Neuronal stem cell (in vitro differentiated cells): ENCODE measurements at regions not wholly inside any gene's neighbourhood (a gene's known extent, or its start where the extent isn't known, plus 50 kb on each side); places are given as distances from the start of the nearest gene placed in this dataset.

Experiments
- DNase-seq: peaks from one replicate; pipeline ENCODE4 v3.0.0-alpha.2; 2013; ENCODE audit warnings: low spot score
- H2AFZ ChIP-seq: one replicate; pipeline ENCODE4 v1.6.1; 2013; ENCODE audit warnings: mild to moderate bottlenecking, low read length, inconsistent platforms
- H2AK5ac ChIP-seq: 2 replicates; pipeline ENCODE4 v1.6.1; 2013; ENCODE audit warnings: low read depth, mild to moderate bottlenecking, inconsistent platforms, low read length, moderate library complexity, mixed read lengths
- H2BK120ac ChIP-seq: 2 replicates; pipeline ENCODE4 v1.6.1; 2013; ENCODE audit warnings: low read depth, mild to moderate bottlenecking, inconsistent platforms, low read length, moderate library complexity, mixed read lengths
- H2BK12ac ChIP-seq: one replicate; pipeline ENCODE4 v1.6.1; 2013; ENCODE audit warnings: low read length, inconsistent platforms
- H2BK15ac ChIP-seq: 2 replicates; pipeline ENCODE4 v1.6.1; 2013; ENCODE audit warnings: mild to moderate bottlenecking, low read length, inconsistent platforms, mixed read lengths
- H2BK5ac ChIP-seq: one replicate; pipeline ENCODE4 v1.6.1; 2013; ENCODE audit warnings: inconsistent platforms, mild to moderate bottlenecking, low read length, moderate library complexity
- H3K14ac ChIP-seq: one replicate; pipeline ENCODE4 v1.6.1; 2013; ENCODE audit warnings: low read length, inconsistent platforms
- H3K18ac ChIP-seq: 2 replicates; pipeline ENCODE4 v1.6.1; 2013; ENCODE audit warnings: low read length, inconsistent platforms
- H3K23ac ChIP-seq: 2 replicates; pipeline ENCODE4 v1.6.1; 2013; ENCODE audit warnings: low read depth, mild to moderate bottlenecking, mixed read lengths, low read length, inconsistent platforms; ENCODE audit not compliant: poor library complexity
- H3K27ac ChIP-seq: replicated peaks from 3 replicates; pipeline ENCODE4 v1.5.1; 2013; ENCODE audit warnings: low read length, inconsistent platforms
- H3K27me3 ChIP-seq, 3 experiments: 2 replicates each; pipeline ENCODE4 v1.6.1; 2013; ENCODE audit warnings: low read length in 3 of 3, mild to moderate bottlenecking in 2 of 3, inconsistent platforms in 1 of 3, low read depth in 1 of 3, mixed read lengths in 1 of 3, moderate library complexity in 1 of 3; ENCODE audit not compliant: control insufficient read depth in 3 of 3, insufficient read depth in 3 of 3
- H3K36me3 ChIP-seq, 2 donors: replicated peaks in 1 of 2; 2 replicates each; pipeline ENCODE4 v1.6.1; 2013; ENCODE audit warnings: low read length in 2 of 2; ENCODE audit not compliant: control insufficient read depth in 2 of 2, insufficient read depth in 2 of 2
- H3K4ac ChIP-seq: 2 replicates; pipeline ENCODE4 v1.6.1; 2013; ENCODE audit warnings: inconsistent platforms, mild to moderate bottlenecking, low read length, moderate library complexity
- H3K4me1 ChIP-seq, 2 donors: 1 replicate in 1 of 2; 2 replicates in 1 of 2; pipeline ENCODE4 v1.6.1; 2013; ENCODE audit warnings: low read length in 2 of 2, low read depth in 1 of 2; ENCODE audit not compliant: control insufficient read depth in 2 of 2, insufficient read depth in 1 of 2
- H3K4me2 ChIP-seq: one replicate; pipeline ENCODE4 v1.6.1; 2013; ENCODE audit warnings: mild to moderate bottlenecking, low read length, inconsistent platforms; ENCODE audit not compliant: insufficient read depth, poor library complexity, severe bottlenecking
- H3K4me3 ChIP-seq, 2 donors: 2 replicates each; pipeline ENCODE4 v1.5.1; 2013; ENCODE audit warnings: low read length in 2 of 2, mild to moderate bottlenecking in 2 of 2, inconsistent platforms in 1 of 2, moderate library complexity in 1 of 2
- H3K79me1 ChIP-seq: one replicate; pipeline ENCODE4 v1.6.1; 2013; ENCODE audit warnings: low read depth, mild to moderate bottlenecking, inconsistent platforms, low read length, moderate library complexity
- H3K9ac ChIP-seq: one replicate; pipeline ENCODE4 v1.6.1; 2013; ENCODE audit warnings: mild to moderate bottlenecking, low read depth, low read length, inconsistent platforms; ENCODE audit not compliant: poor library complexity
- H3K9me3 ChIP-seq, 2 donors: replicated peaks in 1 of 2; 2 replicates each; pipeline versions ENCODE3 to v1.6.1; 2013; ENCODE audit warnings: low read length in 2 of 2, mild to moderate bottlenecking in 2 of 2, inconsistent platforms in 1 of 2, low read depth in 1 of 2, mixed read lengths in 1 of 2, moderate library complexity in 1 of 2; ENCODE audit not compliant: control insufficient read depth in 2 of 2, insufficient read depth in 1 of 2
- H4K8ac ChIP-seq: one replicate; pipeline ENCODE4 v1.6.1; 2013; ENCODE audit warnings: low read depth, mild to moderate bottlenecking, inconsistent platforms, low read length, moderate library complexity
- H4K91ac ChIP-seq: one replicate; pipeline ENCODE4 v1.6.1; 2013; ENCODE audit warnings: low read length, low read depth, mild to moderate bottlenecking, inconsistent platforms; ENCODE audit not compliant: poor library complexity
- WGBS, 2 donors: extraction: QIAGEN DNeasy Blood & Tissue Kit; methylation state at CpG; one replicate each; pipeline ENCODE4 v1.1.7; 2013; ENCODE audit warnings: missing lambda C conversion rate in 2 of 2, mixed read lengths in 1 of 2; ENCODE audit not compliant: insufficient read length in 2 of 2, insufficient replicate concordance in 1 of 2; ENCODE audit errors: extremely low coverage in 2 of 2; 5-methylcytosine and 5-hydroxymethylcytosine counted together

- Histone ChIP-seq H2AFZ (peak overlapping the region; percentile 95), H3K9ac (peak overlapping the region; percentile 56), H4K91ac (no peak overlapping the region), H3K4me3 (peak overlapping the region; percentile 44 to 80), H3K18ac (peak overlapping the region; percentile 42), H3K27ac (no peak overlapping the region), H2BK120ac (no peak overlapping the region), H4K8ac (no peak overlapping the region), H3K14ac (no peak overlapping the region), H2BK15ac (no peak overlapping the region), H3K79me1 (no peaks in the 10 kb centered on the region), H2BK5ac (no peak overlapping the region), H3K27me3 (peaks cover 0 to 55% (median 22%) of the 10 kb centered on the region in 3 experiments), H3K4me1 (peaks cover 1 to 4% of the 10 kb centered on the region in 2 donors), H2AK5ac (no peak overlapping the region), H3K4ac (no peak overlapping the region), H3K36me3 (no peaks in the 10 kb centered on the region), H3K9me3 (no peaks in the 10 kb centered on the region), H3K4me2 (peak overlapping the region; percentile 80), H2BK12ac (no peak overlapping the region), H3K23ac (no peak overlapping the region)
- no peak for DNase-seq
- no CpG with 5 or more reads among the region's 66 CpGs for WGBS, 2 donors
Measured at GRCh38 chr1:38578271-38578951, 281.2 kb downstream of the RRAGC start.

GRCh38 chr1:38577937-38578270, 281.7 kb downstream of the RRAGC start:
- H3K4me2 ChIP-seq = peak overlapping the region; percentile 80
- no peak overlapping the region for H2AK5ac ChIP-seq
- no peaks in the 10 kb centered on the region for H3K9me3 ChIP-seq
- peak overlapping the region; percentile 44 to 80 for H3K4me3 ChIP-seq
- no peaks in the 10 kb centered on the region for H3K36me3 ChIP-seq
- DNase-seq = no peak
- no peak overlapping the region for H2BK120ac ChIP-seq
- no peak overlapping the region for H4K91ac ChIP-seq
- H2BK5ac ChIP-seq = no peak overlapping the region
- no peak overlapping the region for H2BK12ac ChIP-seq
- no peak overlapping the region for H3K27ac ChIP-seq
- H3K4me1 ChIP-seq = peaks cover 1 to 4% of the 10 kb centered on the region in 2 donors
- H3K14ac ChIP-seq = no peak overlapping the region
- peak overlapping the region; percentile 95 for H2AFZ ChIP-seq
- no peak overlapping the region for H3K4ac ChIP-seq
- H3K9ac ChIP-seq = no peak overlapping the region
- peaks cover 0 to 55% (median 22%) of the 10 kb centered on the region in 3 experiments for H3K27me3 ChIP-seq
- no CpG with 5 or more reads among the region's 5 CpGs for WGBS, 2 donors
- H4K8ac ChIP-seq = no peak overlapping the region
- no peak overlapping the region for H3K18ac ChIP-seq
- no peak overlapping the region for H3K23ac ChIP-seq
- no peak overlapping the region for H2BK15ac ChIP-seq
- no peaks in the 10 kb centered on the region for H3K79me1 ChIP-seq

GRCh38 chr1:38577385-38577784, 282.2 kb downstream of the RRAGC start:
- Histone ChIP-seq H2BK5ac (no peak overlapping the region), H3K4ac (no peak overlapping the region), H2BK120ac (no peak overlapping the region), H3K14ac (no peak overlapping the region), H3K9me3 (no peaks in the 10 kb centered on the region), H4K8ac (no peak overlapping the region), H3K27me3 (peaks cover 0 to 55% (median 22%) of the 10 kb centered on the region in 3 experiments), H3K79me1 (no peaks in the 10 kb centered on the region), H3K23ac (no peak overlapping the region), H2AFZ (no peak overlapping the region), H3K36me3 (no peaks in the 10 kb centered on the region), H3K4me2 (no peak overlapping the region), H3K9ac (no peak overlapping the region), H2BK15ac (no peak overlapping the region), H3K27ac (no peak overlapping the region), H2AK5ac (peak overlapping the region; percentile 9), H4K91ac (no peak overlapping the region), H3K18ac (no peak overlapping the region), H3K4me1 (peaks cover 3 to 5% of the 10 kb centered on the region in 2 donors), H3K4me3 (no peak overlapping the region), H2BK12ac (no peak overlapping the region)
- no CpG with 5 or more reads among the region's 4 CpGs for WGBS, 2 donors
- no peak for DNase-seq

- H3K27me3 ChIP-seq = peaks cover 0 to 58% (median 22%) of the 10 kb centered on the region in 3 experiments
- peaks cover 13 to 14% of the 10 kb centered on the region in 2 donors for H3K4me1 ChIP-seq
- no peaks in the 10 kb centered on the region for H3K79me1 ChIP-seq
- H4K8ac ChIP-seq = no peak overlapping the region
- no peaks in the 10 kb centered on the region for H3K36me3 ChIP-seq
- no peak overlapping the region for H2BK15ac ChIP-seq
- no peak overlapping the region for H3K23ac ChIP-seq
- no peak overlapping the region for H4K91ac ChIP-seq
- no peak for DNase-seq
- no peaks in the 10 kb centered on the region for H3K9me3 ChIP-seq
- no peak overlapping the region for H3K14ac ChIP-seq
- H3K18ac ChIP-seq = no peak overlapping the region
- WGBS, 2 donors = no CpG with 5 or more reads among the region's 6 CpGs
- no peak overlapping the region for H2BK12ac ChIP-seq
- H2BK5ac ChIP-seq = no peak overlapping the region
- no peak overlapping the region for H2AK5ac ChIP-seq
- no peak overlapping the region for H3K4me3 ChIP-seq
- H3K9ac ChIP-seq = no peak overlapping the region
- no peak overlapping the region for H3K4ac ChIP-seq
- no peak overlapping the region for H2BK120ac ChIP-seq
- no peak overlapping the region for H3K4me2 ChIP-seq
- H3K27ac ChIP-seq = no peak overlapping the region
- no peak overlapping the region for H2AFZ ChIP-seq
Measured at GRCh38 chr1:38576241-38576640, 283.3 kb downstream of the RRAGC start.
